Islet precursor cell (in vitro differentiated cells): ENCODE measurements at regions not wholly inside any gene's neighbourhood (a gene's known extent, or its start where the extent isn't known, plus 50 kb on each side); places are given as distances from the start of the nearest gene placed in this dataset.
"Not testable (repeated sequence)": the region's sequence is repeated elsewhere in the genome, so short reads cannot be mapped to it uniquely, and the experiment has no call there.

Experiments
- DNase-seq: peaks from one replicate; pipeline ENCODE4 v3.0.0-alpha.2; 2018

DNA sequence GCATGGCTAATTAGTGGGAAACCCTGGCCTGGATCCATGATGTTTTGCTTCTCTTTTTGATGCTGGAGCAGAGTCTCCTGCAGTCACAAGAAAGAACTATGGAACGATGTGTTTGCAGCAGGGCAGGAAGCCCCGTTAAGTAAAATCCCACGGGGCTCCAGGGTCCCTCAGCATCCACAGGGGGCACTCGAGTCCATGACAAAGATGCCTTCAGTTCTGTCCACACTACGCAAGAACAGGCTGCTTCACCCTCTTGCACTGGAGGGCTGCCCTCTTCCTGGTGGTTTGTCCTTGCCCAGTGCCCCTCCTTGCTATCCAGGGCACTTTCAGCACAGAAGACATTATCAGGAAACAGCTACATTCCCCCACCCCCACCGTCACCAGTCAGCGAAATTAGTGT is 196.9 kb downstream of the POTED start:
- DNase-seq: not testable (repeated sequence)

DNA sequence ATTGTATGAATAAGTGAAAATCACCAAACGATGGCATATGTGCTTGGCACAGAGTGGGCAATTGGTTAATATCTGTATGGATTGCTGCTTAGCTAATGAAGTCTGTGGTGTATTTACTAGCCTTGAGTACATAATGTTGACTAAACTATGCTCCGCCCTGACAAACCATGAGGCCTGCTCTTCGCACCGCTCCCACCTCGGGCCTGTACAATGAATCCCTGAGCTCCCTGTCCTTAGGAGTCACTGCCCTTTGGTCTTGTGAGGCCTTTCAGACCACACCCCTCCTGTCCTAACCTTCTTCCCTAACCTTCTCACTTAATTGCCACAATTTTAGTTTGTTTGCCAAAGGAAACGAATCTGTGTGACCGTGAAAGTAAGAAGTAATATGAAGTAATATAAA is 193.2 kb downstream of the POTED start:
- DNase-seq: not testable (repeated sequence)
